ENCODE measurements at regions not wholly inside any gene's neighbourhood (a gene's known extent, or its start where the extent isn't known, plus 50 kb on each side); places are given as distances from the start of the nearest gene placed in this dataset.

- no peak for TF ChIP-seq REST (IDR thresholded peaks at IDR 0.05; ENCODE audit: unreplicated experiment)
- no peak for TF ChIP-seq ETS1 (IDR thresholded peaks at IDR 0.05)
- no peak for TF ChIP-seq CREB1 (CRISPR knock-in tag; IDR thresholded peaks at IDR 0.05; ENCODE audit: low read depth)
- no peak for TF ChIP-seq ZNF114 (CRISPR knock-in tag; IDR thresholded peaks at IDR 0.05)
- no peak for TF ChIP-seq CTCF (conservative IDR thresholded peaks at IDR 0.05; ENCODE audit: low read depth in 2 of 2)
- no peak for TF ChIP-seq JUNB (IDR thresholded peaks at IDR 0.05; ENCODE audit: unreplicated experiment)
- TF ChIP-seq POLR2AphosphoS5 (IDR thresholded peaks at IDR 0.05; ENCODE audit: low read depth) = no peak
Measured at GRCh38 chr10:111161109-111161874, 84.5 kb downstream of the ADRA2A start (continued).

GRCh38 chr10:111171183-111171582, 94.4 kb downstream of the ADRA2A start:
- no peaks in the 10 kb centered on the region for H3K4me1 ChIP-seq (ENCODE audit: insufficient read depth)
- H3K27ac ChIP-seq (ENCODE audit: low read depth) = no peak overlapping the region
- no peaks in the 10 kb centered on the region for H4K20me1 ChIP-seq (replicated peaks; ENCODE audit: insufficient read depth)
- Mint-ChIP-seq H3K36me3 (ENCODE audit: low read depth) (no peaks in the 10 kb centered on the region), H3K27ac (no peak overlapping the region), H3K27me3 (ENCODE audit: insufficient read depth, low read depth, poor library complexity) (no peaks in the 10 kb centered on the region), H3K4me1 (no peaks in the 10 kb centered on the region), H3K4me3 (no peak overlapping the region), H3K9me3 (peaks cover 2% of the 10 kb centered on the region; the same call in 1 of the 3 replicates)
- no peaks in the 10 kb centered on the region for H3K27me3 ChIP-seq (ENCODE audit: insufficient read depth)
- DNase-seq (ENCODE audit: low spot score) (no peak), ATAC-seq (no peak)
- no peak overlapping the region for H3K4me3 ChIP-seq
- H3K4me2 ChIP-seq = no peak overlapping the region
- H2AFZ ChIP-seq = no peak overlapping the region
- no peaks in the 10 kb centered on the region for H3K79me2 ChIP-seq (replicated peaks; ENCODE audit: insufficient read depth)
- H3K9me2 ChIP-seq (ENCODE audit: insufficient read depth) = no peaks in the 10 kb centered on the region
- no peaks in the 10 kb centered on the region for H3F3A ChIP-seq (replicated peaks; ENCODE audit: low read depth)
- H3K36me3 ChIP-seq (ENCODE audit: insufficient read depth) = no peaks in the 10 kb centered on the region
- TF ChIP-seq ZNF462 (CRISPR knock-in tag; IDR thresholded peaks at IDR 0.05) = no peak
- TF ChIP-seq CTCF (conservative IDR thresholded peaks at IDR 0.05; ENCODE audit: low read depth in 2 of 2) = no peak
- TF ChIP-seq STAT1 (IDR thresholded peaks at IDR 0.05; ENCODE audit: unreplicated experiment) = no peak
